ENCODE measurements at regions not wholly inside any gene's neighbourhood (a gene's known extent, or its start where the extent isn't known, plus 50 kb on each side); places are given as distances from the start of the nearest gene placed in this dataset.

- DNase-seq = no peak
Measured at GRCh38 chr14:71521238-71522135, 410.7 kb upstream of the RGS6 start.

- DNase-seq = no peak
Measured at GRCh38 chr14:71523630-71524319, 408.5 kb upstream of the RGS6 start.

- DNase-seq = no peak
Measured at GRCh38 chr14:71524320-71524982, 407.8 kb upstream of the RGS6 start.

- no peak for DNase-seq
Measured at GRCh38 chr14:71525663-71526221, 406.5 kb upstream of the RGS6 start.

GRCh38 chr14:71526388-71526787 is 405.8 kb upstream of the RGS6 start:
- no peak for DNase-seq

- DNase-seq = no peak
Measured at GRCh38 chr14:71527838-71528237, 404.4 kb upstream of the RGS6 start.

- no peak for DNase-seq
Measured at GRCh38 chr14:71529848-71530247, 402.4 kb upstream of the RGS6 start.

- no peak for DNase-seq
Measured at GRCh38 chr14:71532344-71532743, 399.9 kb upstream of the RGS6 start.

GRCh38 chr14:71532790-71533189 is 399.4 kb upstream of the RGS6 start:
- no peak for DNase-seq

GRCh38 chr14:71533390-71533789 is 398.8 kb upstream of the RGS6 start:
- DNase-seq = no peak

- DNase-seq = no peak
Measured at GRCh38 chr14:71533800-71534199, 398.4 kb upstream of the RGS6 start.

GRCh38 chr14:71534506-71534905 is 397.7 kb upstream of the RGS6 start:
- DNase-seq = no peak

GRCh38 chr14:71536015-71536740 is 396.1 kb upstream of the RGS6 start:
- no peak for DNase-seq

- no peak for DNase-seq
Measured at GRCh38 chr14:71536927-71537772, 395.1 kb upstream of the RGS6 start.

GRCh38 chr14:71538288-71538687 is 393.9 kb upstream of the RGS6 start:
- DNase-seq = no peak

GRCh38 chr14:71538938-71539649 is 393.1 kb upstream of the RGS6 start:
- DNase-seq = no peak

- DNase-seq = no peak
Measured at GRCh38 chr14:71539650-71540285, 392.5 kb upstream of the RGS6 start.

- DNase-seq = no peak
Measured at GRCh38 chr14:71541271-71541670, 391.0 kb upstream of the RGS6 start.

GRCh38 chr14:71541973-71542690 is 390.1 kb upstream of the RGS6 start:
- DNase-seq = no peak
